DMS53 treated with DMSO at 0.1 percent for 48 hours (cell line): ENCODE measurements at regions not wholly inside any gene's neighbourhood (a gene's known extent, or its start where the extent isn't known, plus 50 kb on each side); places are given as distances from the start of the nearest gene placed in this dataset.

Experiments
- DNase-seq: peaks from one replicate; lab custom pipeline; 2025; ENCODE audit not compliant: unreplicated experiment; lab: John Stamatoyannopoulos, UW

- DNase-seq: no peak
Measured at GRCh38 chr1:30262158-30262557, 461.2 kb downstream of the MATN1 start.

- no peak for DNase-seq
Measured at GRCh38 chr1:30260318-30260717, 463.1 kb downstream of the MATN1 start.

- no peak for DNase-seq
Measured at GRCh38 chr1:30259631-30260030, 463.8 kb downstream of the MATN1 start.

- DNase-seq: no peak
Measured at GRCh38 chr1:30258876-30259275, 464.5 kb downstream of the MATN1 start.

- no peak for DNase-seq
Measured at GRCh38 chr1:30258471-30258870, 464.9 kb downstream of the MATN1 start.

GRCh38 chr1:30257742-30258380 is 465.5 kb downstream of the MATN1 start:
- DNase-seq: no peak

GRCh38 chr1:30257322-30257721 is 466.1 kb downstream of the MATN1 start:
- no peak for DNase-seq

GRCh38 chr1:30256911-30257310 is 466.5 kb downstream of the MATN1 start:
- DNase-seq: no peak

GRCh38 chr1:30255111-30255724 is 468.2 kb downstream of the MATN1 start:
- DNase-seq: no peak

- DNase-seq: no peak
Measured at GRCh38 chr1:30253807-30254440, 469.5 kb downstream of the MATN1 start.

GRCh38 chr1:30253361-30253760 is 470.0 kb downstream of the MATN1 start:
- no peak for DNase-seq

- DNase-seq: no peak
Measured at GRCh38 chr1:30250984-30251850, 472.2 kb downstream of the MATN1 start.

GRCh38 chr1:30250338-30250983 is 472.9 kb downstream of the MATN1 start:
- DNase-seq: no peak

GRCh38 chr1:30249446-30250337 is 473.7 kb downstream of the MATN1 start:
- DNase-seq: no peak

GRCh38 chr1:30248774-30249173 is 474.6 kb downstream of the MATN1 start:
- DNase-seq: no peak

- no peak for DNase-seq
Measured at GRCh38 chr1:30248373-30248772, 475.0 kb downstream of the MATN1 start.

GRCh38 chr1:30244801-30245200 is 478.6 kb downstream of the MATN1 start:
- no peak for DNase-seq

GRCh38 chr1:30242722-30243457 is 480.5 kb downstream of the MATN1 start:
- no peak for DNase-seq

GRCh38 chr1:30242168-30242567 is 481.2 kb downstream of the MATN1 start:
- DNase-seq: no peak
